NCI-H187 (cell line): ENCODE measurements at regions not wholly inside any gene's neighbourhood (a gene's known extent, or its start where the extent isn't known, plus 50 kb on each side); places are given as distances from the start of the nearest gene placed in this dataset.

ENCODE experiments used
- DNase-seq, 2 experiments: peaks; one replicate each; lab custom pipeline; 2025; lab: John Stamatoyannopoulos, UW

DNA sequence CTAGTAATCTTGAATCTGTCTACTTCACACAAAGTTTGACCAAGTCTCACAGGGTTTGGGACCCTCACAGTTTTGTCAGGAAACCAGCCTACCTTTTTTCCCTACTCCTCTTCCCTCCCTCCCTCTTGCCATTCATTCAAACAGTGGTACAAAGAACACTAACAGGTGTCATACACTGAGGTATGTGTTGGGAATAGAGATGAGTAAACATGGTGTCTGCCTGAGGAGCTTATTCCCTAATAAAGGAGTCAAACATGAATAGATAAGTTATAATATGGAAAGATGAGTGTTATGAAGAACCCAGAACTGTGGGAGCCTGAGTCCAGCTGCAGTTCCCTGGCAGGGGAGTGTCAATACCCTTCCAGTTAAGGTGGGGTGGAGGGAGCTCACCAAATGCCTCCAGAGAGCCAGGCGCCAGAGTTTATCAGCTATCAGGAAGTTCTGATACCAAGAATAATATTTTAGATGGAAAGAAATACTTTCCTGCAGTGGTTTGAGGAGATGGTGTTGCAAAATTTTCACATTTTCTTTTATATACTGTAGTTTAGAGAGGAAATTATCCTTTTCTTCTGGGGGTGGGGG, 183.4 kb upstream of the NR3C1 start:
- no peak for DNase-seq

DNA sequence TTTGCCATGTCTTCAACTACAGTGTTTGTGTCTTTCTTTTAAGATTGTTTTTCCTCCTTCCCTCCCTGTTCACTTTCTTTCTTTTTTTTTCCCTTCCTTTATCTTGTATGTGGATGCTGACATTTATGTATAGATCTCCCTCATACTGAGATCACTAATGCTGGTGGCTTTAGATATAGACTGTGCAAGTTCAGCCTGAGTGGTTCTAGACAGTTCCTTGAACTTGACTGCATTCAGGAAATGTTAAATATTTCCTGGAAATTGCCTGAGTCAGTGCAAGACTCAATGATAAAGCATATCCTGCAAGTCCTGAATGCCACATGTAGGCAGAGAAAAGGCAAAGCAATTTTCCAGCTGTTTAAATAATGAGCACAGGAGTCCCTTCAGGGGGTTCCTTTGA, 182.5 kb upstream of the NR3C1 start:
- DNase-seq, result no peak

DNA sequence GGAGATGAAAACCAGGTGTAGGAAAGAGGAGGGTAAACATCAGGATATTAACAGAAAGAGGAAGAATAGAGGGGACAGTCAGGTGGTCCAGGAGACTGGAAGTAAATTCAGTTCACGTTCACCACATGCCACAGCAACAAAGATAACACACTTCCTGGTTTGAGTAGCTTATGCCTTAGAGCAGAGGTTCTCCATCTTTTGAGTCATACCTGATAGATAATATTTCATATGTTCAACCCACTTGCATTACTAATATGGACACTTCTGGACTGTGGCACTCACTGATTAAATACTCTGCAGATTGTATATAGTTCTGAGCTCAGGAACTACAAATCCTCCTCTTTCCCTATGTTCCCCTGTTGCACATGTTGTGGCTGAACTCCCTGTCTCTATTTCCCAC, 179.9 kb upstream of the NR3C1 start:
- no peak for DNase-seq

- DNase-seq, result no peak
Measured at GRCh38 chr5:143582869-143583268, 179.4 kb upstream of the NR3C1 start.

GRCh38 chr5:143582176-143582575, 178.7 kb upstream of the NR3C1 start:
- DNase-seq, result no peak

- no peak for DNase-seq
Measured at GRCh38 chr5:143581649-143582048, 178.2 kb upstream of the NR3C1 start.

DNA sequence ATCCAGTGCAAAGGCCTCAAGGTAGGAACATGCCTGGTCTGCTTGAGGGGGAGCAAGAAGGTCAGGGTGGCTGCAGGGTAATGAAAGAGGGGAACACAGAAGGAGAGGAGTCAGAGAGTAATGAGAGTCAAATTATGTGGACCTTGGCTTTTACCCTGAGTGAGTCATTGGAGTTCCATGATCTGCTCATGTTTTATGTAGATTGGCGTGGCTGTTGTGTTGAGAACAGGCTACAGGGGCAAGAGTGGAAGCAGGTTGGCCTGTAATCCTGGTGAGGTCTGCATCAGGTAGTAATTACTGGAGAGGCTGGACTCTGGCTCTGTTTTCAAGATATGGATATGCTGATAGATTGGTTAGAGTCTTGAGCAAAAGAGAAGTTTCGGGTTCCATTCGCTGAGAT, 177.7 kb upstream of the NR3C1 start:
- no peak for DNase-seq

DNA sequence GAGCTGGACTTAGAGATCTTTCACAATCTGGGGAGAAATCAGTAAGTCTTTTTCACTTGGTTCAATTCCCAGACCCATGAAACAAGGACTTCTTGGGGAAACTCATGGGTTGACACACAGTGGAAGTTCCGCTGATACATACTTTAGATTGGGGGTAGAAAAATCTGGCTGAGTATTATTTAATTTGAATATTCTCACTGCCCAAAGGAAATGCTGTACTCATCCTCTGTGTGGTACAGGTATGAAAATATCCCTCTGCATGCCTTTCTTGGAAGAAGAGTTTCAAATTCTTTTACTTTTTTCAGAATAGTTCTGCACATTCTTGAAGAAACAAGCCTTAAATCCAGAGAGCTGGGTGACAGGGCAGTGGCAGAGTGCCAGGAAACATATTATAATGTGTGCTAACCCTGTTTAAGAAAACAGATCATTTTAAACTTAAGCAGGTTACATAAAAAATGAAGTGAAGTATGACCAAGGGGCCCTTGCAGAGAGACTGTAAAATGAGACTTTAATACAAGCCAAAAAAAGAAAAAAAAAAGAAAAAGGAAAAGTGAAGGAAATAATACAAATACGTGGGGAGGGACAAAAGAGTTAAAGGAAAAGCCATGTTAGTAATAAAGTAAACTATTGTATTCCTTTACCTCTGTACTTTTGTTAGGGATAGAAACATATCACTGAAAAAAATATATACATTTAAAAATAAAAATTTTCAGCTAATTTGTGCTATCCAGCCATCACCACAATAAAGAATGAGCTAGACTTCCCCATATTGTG, 173.4 kb upstream of the NR3C1 start:
- no peak for DNase-seq

- DNase-seq, result no peak
Measured at GRCh38 chr5:143575286-143575685, 171.8 kb upstream of the NR3C1 start.

GRCh38 chr5:143574236-143574635, 170.8 kb upstream of the NR3C1 start:
- no peak for DNase-seq

- DNase-seq, result no peak
Measured at GRCh38 chr5:143573568-143574170, 170.2 kb upstream of the NR3C1 start.

DNA sequence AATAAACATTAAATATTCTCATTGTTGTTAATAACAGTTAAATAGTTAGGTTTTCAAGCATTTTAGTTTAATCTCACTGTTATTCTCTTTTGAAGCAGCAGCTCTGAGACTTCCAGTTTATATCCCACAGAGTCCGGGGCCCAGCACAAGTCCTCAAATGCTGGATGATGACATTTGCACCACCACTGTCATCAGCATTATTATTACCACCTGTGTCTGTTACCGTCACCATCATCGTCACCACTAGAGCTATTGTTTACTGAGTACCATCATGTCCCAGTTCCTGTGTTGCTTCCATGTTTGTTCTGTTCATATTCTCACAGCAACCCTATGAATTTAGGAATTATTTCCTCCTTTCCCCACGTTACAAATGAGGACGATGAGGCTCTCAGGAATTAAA, 169.2 kb upstream of the NR3C1 start:
- no peak for DNase-seq

- DNase-seq, result no peak
Measured at GRCh38 chr5:143571642-143572624, 168.4 kb upstream of the NR3C1 start.

- no peak for DNase-seq
Measured at GRCh38 chr5:143570989-143571388, 167.5 kb upstream of the NR3C1 start.

GRCh38 chr5:143569722-143570567, 166.5 kb upstream of the NR3C1 start:
- DNase-seq, result no peak

DNA sequence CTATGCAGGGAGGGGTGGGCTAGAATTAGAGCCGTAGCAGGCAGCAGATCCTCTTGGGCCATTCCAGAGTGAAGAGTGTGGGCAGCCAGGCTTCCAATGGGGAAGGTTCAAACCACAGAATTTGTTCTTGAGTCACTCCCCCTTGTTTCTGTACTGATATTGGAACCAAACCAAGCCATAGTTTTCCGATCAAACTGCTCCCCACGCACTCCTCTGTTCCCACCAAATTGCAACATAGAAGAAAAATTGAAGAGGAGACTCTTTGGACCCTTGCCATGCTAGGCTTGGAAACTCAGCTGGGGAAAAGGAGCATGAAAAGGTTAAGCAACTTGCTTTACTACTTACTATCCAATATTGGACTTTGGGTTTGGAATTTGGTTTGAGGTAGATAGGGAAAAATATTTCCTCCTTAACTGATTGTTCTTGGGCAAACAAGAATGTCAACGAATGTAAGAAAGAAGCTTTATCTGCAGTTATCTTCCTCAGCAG, 165.8 kb upstream of the NR3C1 start:
- DNase-seq, result no peak

DNA sequence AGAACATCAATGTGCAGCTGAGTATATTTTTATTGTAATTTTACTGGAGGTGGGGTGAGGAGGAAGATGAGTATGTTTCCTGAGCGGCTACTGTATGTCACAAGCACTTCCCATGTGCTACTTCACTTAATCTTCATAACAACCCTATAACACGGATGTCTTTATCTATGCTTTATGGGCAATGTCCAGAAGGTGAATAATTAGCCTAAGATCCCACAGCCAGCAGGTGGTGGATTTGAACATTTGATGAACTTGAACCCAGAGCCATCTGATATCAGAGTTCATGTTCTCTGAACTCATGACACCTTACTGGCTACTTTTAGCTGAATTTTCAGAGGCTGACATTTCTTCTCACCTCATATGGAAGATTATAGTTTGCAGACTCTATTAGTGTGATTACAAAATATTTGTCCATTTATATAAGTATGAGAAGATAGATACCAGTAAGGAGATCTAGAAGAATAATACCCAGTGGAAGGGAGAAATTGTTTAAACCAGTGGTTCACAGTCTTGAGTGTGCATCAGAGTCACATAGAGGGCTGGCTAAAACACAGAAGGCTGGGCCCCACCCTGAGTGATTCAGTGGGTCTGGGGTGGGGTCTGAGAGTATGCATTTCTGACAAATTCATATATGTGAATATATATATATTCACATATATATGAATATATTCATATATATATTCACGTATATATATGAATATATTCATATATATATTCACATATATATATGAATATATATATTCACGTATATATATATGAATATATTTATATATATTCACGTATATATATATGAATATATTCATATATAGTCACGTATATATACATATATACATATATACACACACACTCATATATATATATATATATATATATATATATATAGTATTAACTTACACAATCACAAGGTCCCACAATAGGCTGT, 164.4 kb upstream of the NR3C1 start:
- DNase-seq, result no peak

GRCh38 chr5:143566139-143566538, 162.7 kb upstream of the NR3C1 start:
- no peak for DNase-seq

- no peak for DNase-seq
Measured at GRCh38 chr5:143564417-143564816, 160.9 kb upstream of the NR3C1 start.

GRCh38 chr5:143562935-143563334, 159.4 kb upstream of the NR3C1 start:
- DNase-seq, result no peak
